Common myeloid progenitor, CD34-positive (primary cell): ENCODE measurements at regions not wholly inside any gene's neighbourhood (a gene's known extent, or its start where the extent isn't known, plus 50 kb on each side); places are given as distances from the start of the nearest gene placed in this dataset.
A peak's percentile ranks its signal among the peaks of the same experiment; 100 is the strongest.
"Not testable (repeated sequence)": the region's sequence is repeated elsewhere in the genome, so short reads cannot be mapped to it uniquely, and the experiment has no call there.

Source experiments
- CTCF ChIA-PET: fragments of 350-600 bp; sonication (Branson Sonifier 250); formaldehyde crosslinking; loops from one replicate; lab custom pipeline; 2021; ENCODE audit warnings: antibody characterized with exemption; lab: Charles Lee
- POLR2A ChIA-PET: fragments of 350-600 bp; sonication (Branson Sonifier 250); formaldehyde crosslinking; loops from one replicate; lab custom pipeline; 2021; ENCODE audit warnings: antibody characterized with exemption; lab: Charles Lee
- DNase-seq, 3 donors: peaks; one replicate each; pipeline versions ENCODE4 v3.0.0 to v3.0.0-alpha.2; 2013
- H3K27ac ChIP-seq, 2 experiments: 1 replicate in 1 of 2; 2 replicates in 1 of 2; pipeline ENCODE4 v1.7.0; 2013; ENCODE audit warnings: inconsistent platforms in 2 of 2, low read length in 2 of 2, mild to moderate bottlenecking in 2 of 2, low read depth in 1 of 2, moderate library complexity in 1 of 2; ENCODE audit not compliant: severe bottlenecking in 2 of 2, insufficient read depth in 1 of 2, poor library complexity in 1 of 2
- H3K27me3 ChIP-seq, 5 experiments: replicated peaks in 2 of 5; 1 replicate in 3 of 5; 2 replicates in 2 of 5; pipeline versions ENCODE4 v1.6.1 to v1.7.0; 2013; ENCODE audit warnings: low read length in 4 of 5, mild to moderate bottlenecking in 2 of 5, moderate library complexity in 2 of 5, inconsistent platforms in 1 of 5; ENCODE audit not compliant: insufficient read depth in 5 of 5, control insufficient read depth in 4 of 5
- H3K36me3 ChIP-seq, 4 experiments: 1 replicate in 2 of 4; 2 replicates in 2 of 4; pipeline versions ENCODE4 v1.6.1 to v1.7.0; 2013; ENCODE audit warnings: low read length in 3 of 4, control low read depth in 1 of 4, mild to moderate bottlenecking in 1 of 4; ENCODE audit not compliant: control insufficient read depth in 4 of 4, insufficient read depth in 4 of 4
- H3K4me1 ChIP-seq, 4 experiments: 1 replicate in 3 of 4; 2 replicates in 1 of 4; pipeline versions ENCODE4 v1.6.1 to v1.7.1; 2013; ENCODE audit warnings: low read length in 3 of 4, mild to moderate bottlenecking in 3 of 4, control low read depth in 1 of 4, inconsistent platforms in 1 of 4, moderate library complexity in 1 of 4; ENCODE audit not compliant: control insufficient read depth in 4 of 4, insufficient read depth in 4 of 4; ENCODE audit errors: control extremely low read depth in 1 of 4
- H3K4me3 ChIP-seq, 7 experiments: 1 replicate in 4 of 7; 2 replicates in 3 of 7; pipeline versions ENCODE4 v1.5.1 to v1.7.0; 2013; ENCODE audit warnings: mild to moderate bottlenecking in 7 of 7, low read length in 6 of 7, moderate library complexity in 6 of 7, inconsistent platforms in 2 of 7, low read depth in 2 of 7, control low read depth in 1 of 7; ENCODE audit not compliant: insufficient read depth in 4 of 7, control insufficient read depth in 1 of 7; ENCODE audit errors: extremely low read depth in 1 of 7
- H3K9me3 ChIP-seq, 5 experiments: 1 replicate in 4 of 5; 2 replicates in 1 of 5; pipeline versions ENCODE4 v1.6.1 to v1.7.1; 2013; ENCODE audit warnings: low read length in 4 of 5, mild to moderate bottlenecking in 2 of 5, inconsistent platforms in 1 of 5, low read depth in 1 of 5, moderate library complexity in 1 of 5; ENCODE audit not compliant: control insufficient read depth in 4 of 5, insufficient read depth in 2 of 5; ENCODE audit errors: control extremely low read depth in 1 of 5
- WGBS: methylation state at CpG from one replicate; pipeline ENCODE4 v1.1.5; 2013; ENCODE audit not compliant: insufficient coverage; 5-methylcytosine and 5-hydroxymethylcytosine counted together

DNA sequence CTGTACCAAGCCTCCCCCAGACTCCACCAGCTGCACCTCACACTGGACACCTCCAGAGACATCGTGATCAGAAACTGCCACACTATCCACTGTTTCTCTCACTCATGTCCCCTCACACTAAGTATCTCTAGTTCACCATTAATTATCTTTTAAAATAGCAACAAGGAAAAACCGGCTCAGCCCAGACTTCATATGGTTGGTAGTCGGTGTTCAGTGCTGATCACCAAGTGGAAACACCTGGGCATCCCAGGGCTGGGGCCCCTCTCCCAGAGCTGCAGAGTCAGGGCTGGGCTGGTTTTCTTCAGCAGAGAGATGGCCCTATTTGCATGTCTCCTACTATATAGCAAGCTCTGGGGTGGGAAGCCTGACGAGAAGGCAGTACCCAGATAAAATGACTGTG lies 1140.0 kb downstream of the TMEM121 start:
- CTCF ChIA-PET: interaction anchor here (1.5 to 13.3 kb wide), 6 partner anchors 10 to 173 kb away, joined by 3 to 188 read pairs (median 4); no protein-coding TSS in a partner anchor
- peak in 1 of 3 donors; percentile 27 for DNase-seq
- no peaks in the 10 kb centered on the region for H3K36me3 ChIP-seq
- POLR2A ChIA-PET: no interaction called here
- no peak overlapping the region for H3K27ac ChIP-seq
- peak overlapping the region in 1 of 7 experiments; percentile 16 for H3K4me3 ChIP-seq
- H3K27me3 ChIP-seq: no peaks in the 10 kb centered on the region
- peaks cover 3 to 46% (median 15%) of the 10 kb centered on the region in 4 experiments for H3K4me1 ChIP-seq
- H3K9me3 ChIP-seq: no peaks in the 10 kb centered on the region
- WGBS: 36% methylated on average over 3 of the region's 4 CpGs

DNA sequence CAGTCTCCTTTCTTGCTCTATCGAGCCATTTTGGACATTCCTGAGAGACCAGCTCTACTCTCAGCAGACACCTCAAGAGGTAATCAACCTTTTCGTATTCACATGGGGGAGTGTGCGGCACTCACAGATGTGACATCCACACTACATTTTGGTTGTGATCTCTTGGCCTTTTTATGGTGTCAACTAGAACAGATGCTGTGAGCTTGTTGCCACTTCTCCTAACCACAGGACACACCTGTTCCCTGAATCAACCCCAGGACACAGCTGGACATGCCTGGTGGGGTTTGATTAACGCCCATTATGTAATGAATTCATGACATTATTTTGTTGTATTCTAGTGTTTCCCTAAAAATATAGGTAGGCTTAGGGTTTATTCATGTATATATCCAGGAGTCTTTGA lies 1143.6 kb downstream of the TMEM121 start:
- no peaks in the 10 kb centered on the region for H3K36me3 ChIP-seq
- H3K4me1 ChIP-seq: peaks cover 2 to 33% (median 19%) of the 10 kb centered on the region in 4 experiments
- H3K27ac ChIP-seq: peak overlapping the region in 1 of 2 experiments; percentile 49
- WGBS: 43% methylated on average over 3 of the region's 4 CpGs
- H3K4me3 ChIP-seq: no peak overlapping the region
- no peaks in the 10 kb centered on the region for H3K9me3 ChIP-seq
- ChIA-PET CTCF (interaction anchor here (1.5 to 13.3 kb wide), 2 partner anchors 8 to 9 kb away, joined by 6 to 188 read pairs; no protein-coding TSS in a partner anchor), POLR2A (interaction anchor here (1.1 kb wide), 1 partner anchor 71 kb away, joined by 3 read pairs; no protein-coding TSS in a partner anchor)
- H3K27me3 ChIP-seq: no peaks in the 10 kb centered on the region
- peak; percentile 63 to 98 (median 97) for DNase-seq

DNA sequence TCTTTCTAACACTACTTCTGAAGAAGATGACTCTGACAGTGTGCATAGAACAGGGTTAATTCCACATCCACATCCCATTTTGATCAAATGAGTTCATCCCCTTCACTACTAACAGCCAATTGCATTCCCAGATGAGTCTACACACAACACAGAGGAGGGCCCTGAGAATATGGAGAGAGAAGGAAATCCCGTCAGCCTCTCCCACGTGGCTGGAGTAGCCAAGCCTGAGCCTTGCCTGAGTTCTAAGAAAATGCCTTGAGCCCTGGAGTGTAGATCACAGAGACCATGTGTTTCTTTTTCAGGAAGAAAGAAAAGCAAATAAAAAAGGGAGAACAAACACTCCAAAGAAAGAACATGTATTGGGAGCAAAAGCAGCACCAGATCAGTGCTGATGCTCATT lies 1147.7 kb downstream of the TMEM121 start:
- CTCF ChIA-PET: interaction anchor here (1.2 to 15.4 kb wide), 2 partner anchors 9 to 24 kb away, joined by 3 to 188 read pairs; no protein-coding TSS in a partner anchor
- WGBS: no CpG with 5 or more reads among the region's 2 CpGs
- DNase-seq, H3K9me3 ChIP-seq, H3K27ac ChIP-seq, H3K4me3 ChIP-seq, H3K27me3 ChIP-seq, H3K36me3 ChIP-seq, POLR2A ChIA-PET: not testable (repeated sequence)
- peaks cover 2 to 28% (median 18%) of the 10 kb centered on the region in 4 experiments for H3K4me1 ChIP-seq

DNA sequence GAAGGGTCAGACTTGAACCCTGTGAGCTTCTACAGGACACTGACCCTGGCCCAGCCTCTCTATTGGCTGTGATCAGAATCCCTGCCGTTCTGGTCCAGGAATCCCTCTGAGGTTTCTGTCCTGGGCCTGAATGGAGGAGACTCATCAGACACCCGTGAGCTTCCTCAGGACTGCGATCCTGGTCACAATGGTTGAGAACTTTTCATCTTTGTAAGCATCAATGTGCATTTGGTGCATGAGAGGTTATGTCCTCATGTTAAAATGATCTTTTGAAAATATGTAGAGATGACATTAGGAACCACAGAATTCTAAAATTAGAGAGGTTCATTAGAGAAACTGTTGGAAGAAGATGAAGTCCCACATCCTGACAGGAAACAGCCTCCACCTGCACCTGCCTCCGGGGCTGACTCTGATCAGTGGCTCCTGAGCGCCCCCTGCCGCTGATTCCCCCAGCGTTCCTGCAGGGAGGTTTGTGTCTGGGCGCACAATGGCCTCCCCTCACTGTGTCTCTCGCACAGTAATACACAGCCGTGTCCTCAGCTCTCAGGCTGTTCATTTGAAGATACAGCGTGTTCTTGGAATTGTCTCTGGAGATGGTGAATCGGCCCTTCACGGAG lies 1148.2 kb downstream of the TMEM121 start:
- H3K9me3 ChIP-seq, H3K27me3 ChIP-seq, H3K36me3 ChIP-seq, H3K27ac ChIP-seq, H3K4me3 ChIP-seq: not testable (repeated sequence)
- H3K4me1 ChIP-seq: peaks cover 2 to 32% (median 21%) of the 10 kb centered on the region in 4 experiments
- POLR2A ChIA-PET: interaction anchor here (0.5 kb wide), 1 partner anchor 63 kb away, joined by 3 read pairs; no protein-coding TSS in a partner anchor
- DNase-seq: peak in 2 of 3 donors; percentile 51
- 51% methylated on average over 3 of the region's 13 CpGs for WGBS
- CTCF ChIA-PET: interaction anchor here (1.2 to 15.4 kb wide), 5 partner anchors 9 to 26 kb away, joined by 3 to 188 read pairs (median 4); no protein-coding TSS in a partner anchor

DNA sequence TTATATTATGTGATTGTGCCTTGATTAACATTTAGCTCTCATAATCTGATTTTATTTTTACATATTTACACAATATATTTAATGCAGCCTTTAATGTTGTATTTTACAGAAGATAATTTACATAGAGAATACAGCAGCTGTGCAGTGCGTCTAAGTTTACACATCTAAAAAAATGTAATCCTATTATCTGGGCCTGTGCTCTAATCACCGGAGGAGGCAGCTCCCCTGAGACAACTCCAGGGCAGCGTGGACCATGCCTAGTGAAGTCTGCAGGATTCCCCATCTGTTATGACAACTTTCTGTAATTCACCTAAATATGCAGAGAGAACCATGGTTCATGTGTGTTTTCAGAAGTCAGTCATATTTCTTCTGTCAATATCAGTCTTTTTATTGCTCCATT lies 1149.3 kb downstream of the TMEM121 start:
- peaks cover 0 to 32% (median 25%) of the 10 kb centered on the region in 4 experiments for H3K4me1 ChIP-seq
- CTCF ChIA-PET: interaction anchor here (0.6 to 15.4 kb wide), 6 partner anchors 8 to 65 kb away, joined by 3 to 188 read pairs (median 4); no protein-coding TSS in a partner anchor
- H3K27me3 ChIP-seq, H3K4me3 ChIP-seq, H3K9me3 ChIP-seq, H3K27ac ChIP-seq, DNase-seq, H3K36me3 ChIP-seq, POLR2A ChIA-PET: not testable (repeated sequence)
- 100% methylated on average over 2 of the region's 3 CpGs for WGBS

DNA sequence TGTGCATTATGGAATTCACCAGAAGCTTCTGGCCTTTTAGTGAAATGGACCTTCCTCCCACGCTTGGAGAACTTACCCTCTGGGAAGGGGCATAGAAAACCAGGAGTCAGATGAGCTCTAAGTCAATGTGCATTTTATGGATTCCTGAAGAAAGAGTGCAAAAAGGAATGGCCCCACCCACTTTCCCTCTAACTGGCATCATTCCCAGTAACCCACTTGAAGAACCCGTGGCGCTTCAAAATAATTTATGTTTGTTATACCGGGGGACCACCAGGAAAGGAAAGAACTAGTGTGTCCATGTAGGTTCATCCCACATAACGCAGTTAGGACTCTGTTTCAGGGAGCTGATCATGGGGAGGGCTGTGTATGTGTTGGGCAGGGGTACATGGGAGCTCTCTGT lies 1153.4 kb downstream of the TMEM121 start:
- H3K27me3 ChIP-seq: no peaks in the 10 kb centered on the region
- H3K4me3 ChIP-seq: no peak overlapping the region
- H3K36me3 ChIP-seq: no peaks in the 10 kb centered on the region
- no peak overlapping the region for H3K27ac ChIP-seq
- no peak for DNase-seq
- peaks cover 0 to 27% (median 19%) of the 10 kb centered on the region in 4 experiments for H3K4me1 ChIP-seq
- H3K9me3 ChIP-seq: no peaks in the 10 kb centered on the region
- WGBS: 38% methylated on average over 4 of the region's 5 CpGs
- POLR2A ChIA-PET: no interaction called here
- CTCF ChIA-PET: interaction anchor here (1.4 to 15.4 kb wide), 7 partner anchors 10 to 116 kb away, joined by 3 to 188 read pairs (median 8); no protein-coding TSS in a partner anchor

DNA sequence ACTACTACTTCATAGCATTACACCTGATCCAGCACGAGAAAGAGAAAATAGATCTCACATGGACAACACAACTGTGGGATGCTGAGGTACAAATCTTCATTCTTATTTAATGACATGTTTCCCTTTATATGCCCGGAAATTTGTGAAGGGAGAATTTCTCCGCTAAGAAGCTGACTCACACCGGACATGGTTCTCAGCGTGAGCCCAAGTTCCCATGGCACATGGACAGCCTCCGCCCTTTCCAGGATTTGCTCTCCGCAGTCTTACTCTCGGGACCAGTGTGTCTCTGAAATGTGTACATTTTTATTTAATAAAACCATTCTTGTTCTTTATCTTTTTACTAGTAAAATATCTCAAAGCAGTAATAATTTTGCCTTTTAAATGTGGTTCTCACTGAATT lies 1154.8 kb downstream of the TMEM121 start:
- DNase-seq: no peak
- Histone ChIP-seq H3K27me3 (no peaks in the 10 kb centered on the region), H3K4me1 (peaks cover 0 to 29% (median 22%) of the 10 kb centered on the region in 4 experiments), H3K36me3 (no peaks in the 10 kb centered on the region), H3K4me3 (no peak overlapping the region), H3K27ac (no peak overlapping the region), H3K9me3 (no peaks in the 10 kb centered on the region)
- POLR2A ChIA-PET: no interaction called here
- CTCF ChIA-PET: interaction anchor here (1.2 to 15.4 kb wide), 6 partner anchors 9 to 117 kb away, joined by 3 to 188 read pairs (median 6); no protein-coding TSS in a partner anchor
- WGBS: 90% methylated on average over 5 of the region's 8 CpGs
